MM.1S (cell line): ENCODE measurements at regions not wholly inside any gene's neighbourhood (a gene's known extent, or its start where the extent isn't known, plus 50 kb on each side); places are given as distances from the start of the nearest gene placed in this dataset.

Experiments used
- DNase-seq: peaks from one replicate; pipeline ENCODE4 v3.0.0-alpha.2; 2015
- H2AFZ ChIP-seq: fragments of 300-600 bp; sonication (generic); 2 replicates; pipeline ENCODE4 v1.6.0; 2016; ENCODE audit warnings: antibody characterized with exemption, low read length
- H3F3A ChIP-seq: fragments of 300-600 bp; sonication (generic); 2 replicates; pipeline ENCODE4 v1.6.1; 2016; ENCODE audit warnings: mild to moderate bottlenecking, antibody characterized with exemption, low read length, moderate library complexity, mixed read lengths; ENCODE audit not compliant: insufficient read depth
- H3K27ac ChIP-seq: fragments of 300-600 bp; sonication (generic); 2 replicates; pipeline ENCODE4 v1.5.1; 2016; ENCODE audit warnings: mild to moderate bottlenecking, low read length
- H3K27me3 ChIP-seq: fragments of 300-600 bp; sonication (generic); replicated peaks from 2 replicates; pipeline ENCODE4 v1.6.0; 2016; ENCODE audit warnings: low read length; ENCODE audit not compliant: insufficient read depth
- H3K36me3 ChIP-seq: fragments of 300-600 bp; sonication (generic); replicated peaks from 2 replicates; pipeline ENCODE4 v1.6.1; 2016; ENCODE audit warnings: mild to moderate bottlenecking, low read length, mixed read lengths; ENCODE audit not compliant: insufficient read depth
- H3K4me1 ChIP-seq: fragments of 300-600 bp; sonication (generic); 2 replicates; pipeline ENCODE4 v1.6.1; 2016; ENCODE audit warnings: low read length, mixed read lengths
- H3K4me2 ChIP-seq: fragments of 300-600 bp; sonication (generic); 2 replicates; pipeline ENCODE4 v1.6.0; 2016; ENCODE audit warnings: low read depth, low read length
- H3K4me3 ChIP-seq: fragments of 300-600 bp; sonication (generic); 2 replicates; pipeline ENCODE4 v1.5.1; 2016; ENCODE audit warnings: low read length, mixed read lengths
- H3K79me2 ChIP-seq: fragments of 300-600 bp; sonication (generic); 2 replicates; pipeline ENCODE4 v1.6.1; 2016; ENCODE audit warnings: mixed run types, low read length, mixed read lengths
- H3K9ac ChIP-seq: fragments of 300-600 bp; sonication (generic); 2 replicates; pipeline ENCODE4 v1.6.1; 2016; ENCODE audit warnings: low read length, mixed read lengths
- H3K9me2 ChIP-seq: fragments of 300-600 bp; sonication (generic); replicated peaks from 2 replicates; pipeline ENCODE4 v1.6.1; 2016; ENCODE audit warnings: mild to moderate bottlenecking, low read length, mixed read lengths; ENCODE audit not compliant: insufficient read depth
- H3K9me3 ChIP-seq: fragments of 300-600 bp; sonication (generic); replicated peaks from 2 replicates; pipeline ENCODE4 v1.6.1; 2016; ENCODE audit warnings: mild to moderate bottlenecking, low read length, mixed read lengths; ENCODE audit not compliant: insufficient read depth
- H4K20me1 ChIP-seq: fragments of 300-600 bp; sonication (generic); 2 replicates; pipeline ENCODE4 v1.6.1; 2016; ENCODE audit warnings: mild to moderate bottlenecking, low read length, moderate library complexity, mixed read lengths; ENCODE audit not compliant: insufficient read depth
- CTCF ChIP-seq: fragments of 300-600 bp; sonication (generic); IDR thresholded peaks from 2 replicates; pipeline ENCODE4 v1.5.1; 2016; ENCODE audit warnings: antibody characterized with exemption, low read length, mixed read lengths
- EZH2 ChIP-seq: fragments of 300-600 bp; sonication (generic); optimal IDR thresholded peaks from 2 replicates; pipeline ENCODE3; 2017; ENCODE audit warnings: low read depth, mild to moderate bottlenecking, antibody characterized with exemption, low read length, mixed read lengths
- EZH2phosphoT487 ChIP-seq: fragments of 300-600 bp; sonication (generic); IDR thresholded peaks from 2 replicates; pipeline ENCODE4 v1.6.1; 2018; ENCODE audit warnings: antibody characterized with exemption, low read length

GRCh38 chr4:156593464-156593863 lies 378.1 kb downstream of the PDGFC start:
- Histone ChIP-seq H3K9me3 (no peaks in the 10 kb centered on the region), H3K27ac (no peak overlapping the region), H4K20me1 (no peaks in the 10 kb centered on the region)

GRCh38 chr4:156591679-156592078 lies 379.9 kb downstream of the PDGFC start:
- H3K79me2 ChIP-seq: no peaks in the 10 kb centered on the region
- H3K9me2 ChIP-seq: no peaks in the 10 kb centered on the region
- no peaks in the 10 kb centered on the region for H3K27me3 ChIP-seq
- H3K4me2 ChIP-seq: no peak overlapping the region
- H2AFZ ChIP-seq: no peak overlapping the region
- H4K20me1 ChIP-seq: no peaks in the 10 kb centered on the region
- H3K9ac ChIP-seq: no peak overlapping the region
- no peak for DNase-seq
- no peaks in the 10 kb centered on the region for H3K9me3 ChIP-seq
- no peaks in the 10 kb centered on the region for H3F3A ChIP-seq
- H3K36me3 ChIP-seq: no peaks in the 10 kb centered on the region
- no peaks in the 10 kb centered on the region for H3K4me1 ChIP-seq
- H3K27ac ChIP-seq: no peak overlapping the region
- H3K4me3 ChIP-seq: no peak overlapping the region
- TF ChIP-seq EZH2phosphoT487 (no peak), CTCF (no peak)

More at GRCh38 chr4:156593464-156593863, 378.1 kb downstream of the PDGFC start:
- Histone ChIP-seq H3F3A (no peaks in the 10 kb centered on the region), H2AFZ (no peak overlapping the region), H3K36me3 (no peaks in the 10 kb centered on the region), H3K4me3 (no peak overlapping the region), H3K4me2 (no peak overlapping the region), H3K79me2 (no peaks in the 10 kb centered on the region), H3K9me2 (no peaks in the 10 kb centered on the region), H3K9ac (no peak overlapping the region), H3K27me3 (no peaks in the 10 kb centered on the region), H3K4me1 (no peaks in the 10 kb centered on the region)
- no peak for DNase-seq
- TF ChIP-seq EZH2 (no peak), EZH2phosphoT487 (no peak), CTCF (no peak)

GRCh38 chr4:156584100-156584499 lies 387.5 kb downstream of the PDGFC start:
- Histone ChIP-seq H3K4me3 (no peak overlapping the region), H3K36me3 (no peaks in the 10 kb centered on the region), H3K27ac (no peak overlapping the region), H3K4me2 (no peak overlapping the region), H3K27me3 (no peaks in the 10 kb centered on the region), H2AFZ (no peak overlapping the region), H3K9me2 (no peaks in the 10 kb centered on the region), H3K9me3 (no peaks in the 10 kb centered on the region), H4K20me1 (no peaks in the 10 kb centered on the region), H3K79me2 (no peaks in the 10 kb centered on the region), H3K9ac (no peak overlapping the region), H3F3A (no peaks in the 10 kb centered on the region), H3K4me1 (no peaks in the 10 kb centered on the region)
- TF ChIP-seq EZH2phosphoT487 (no peak), CTCF (no peak), EZH2 (no peak)
- DNase-seq: no peak

GRCh38 chr4:156583265-156583664 lies 388.3 kb downstream of the PDGFC start:
- Histone ChIP-seq H3K9me3 (no peaks in the 10 kb centered on the region), H3K79me2 (no peaks in the 10 kb centered on the region)

More at GRCh38 chr4:156583265-156583664, 388.3 kb downstream of the PDGFC start:
- H4K20me1 ChIP-seq: no peaks in the 10 kb centered on the region
- H3K4me2 ChIP-seq: no peak overlapping the region
- H3K4me1 ChIP-seq: no peaks in the 10 kb centered on the region
- H3K9ac ChIP-seq: no peak overlapping the region
- H3K9me2 ChIP-seq: no peaks in the 10 kb centered on the region
- H3K36me3 ChIP-seq: no peaks in the 10 kb centered on the region
- no peak overlapping the region for H3K4me3 ChIP-seq
- DNase-seq: no peak
- no peak overlapping the region for H2AFZ ChIP-seq
- no peaks in the 10 kb centered on the region for H3F3A ChIP-seq
- no peaks in the 10 kb centered on the region for H3K27me3 ChIP-seq
- no peak overlapping the region for H3K27ac ChIP-seq
- TF ChIP-seq EZH2phosphoT487 (no peak), EZH2 (no peak)
